ENCODE measurements at regions not wholly inside any gene's neighbourhood (a gene's known extent, or its start where the extent isn't known, plus 50 kb on each side); places are given as distances from the start of the nearest gene placed in this dataset.

DNA sequence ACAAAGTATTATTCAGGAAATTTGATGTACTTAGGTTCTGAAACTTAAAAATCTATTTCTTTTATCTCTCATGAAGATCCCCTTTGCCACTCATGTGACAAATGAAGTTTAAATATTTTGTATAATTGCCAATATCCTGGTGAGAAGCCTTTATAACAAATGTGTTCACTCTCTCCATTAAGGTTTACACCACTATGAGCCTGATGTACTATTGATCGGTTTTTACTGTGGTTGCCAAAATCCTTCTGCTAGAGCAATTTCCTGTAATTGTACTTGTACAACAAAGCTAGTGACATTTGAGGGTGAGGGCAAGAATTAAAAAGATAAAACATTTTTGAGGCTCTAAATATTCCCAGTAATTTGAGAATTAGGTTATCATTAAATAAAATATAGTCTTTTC, 222.3 kb upstream of the CDH19 start:
- DNase-seq = no peak

- DNase-seq = no peak
These were observed 221.5 kb upstream of the CDH19 start for GRCh38 chr18:66825347-66825746.

GRCh38 chr18:66819235-66819634, 215.3 kb upstream of the CDH19 start:
- DNase-seq = peak; percentile 5

DNA sequence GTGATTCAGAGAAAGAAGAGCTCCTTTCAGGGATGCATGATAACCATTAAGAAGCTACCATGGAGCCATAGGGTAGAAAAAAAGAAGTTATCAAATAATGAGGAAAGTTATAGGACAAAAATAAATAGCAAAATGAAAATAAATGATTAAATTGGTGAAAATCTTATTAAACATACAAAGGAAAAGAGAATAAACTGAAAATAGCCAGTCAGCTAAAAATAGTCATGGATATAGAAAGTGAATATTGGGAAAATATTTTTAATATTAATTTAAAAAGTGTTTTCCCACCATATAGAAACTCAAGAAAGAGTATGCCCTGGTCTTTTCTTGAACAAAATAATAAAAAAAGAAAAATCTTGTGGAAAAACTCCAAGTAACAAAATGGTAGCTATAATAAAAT, 209.2 kb upstream of the CDH19 start:
- DNase-seq = no peak

DNA sequence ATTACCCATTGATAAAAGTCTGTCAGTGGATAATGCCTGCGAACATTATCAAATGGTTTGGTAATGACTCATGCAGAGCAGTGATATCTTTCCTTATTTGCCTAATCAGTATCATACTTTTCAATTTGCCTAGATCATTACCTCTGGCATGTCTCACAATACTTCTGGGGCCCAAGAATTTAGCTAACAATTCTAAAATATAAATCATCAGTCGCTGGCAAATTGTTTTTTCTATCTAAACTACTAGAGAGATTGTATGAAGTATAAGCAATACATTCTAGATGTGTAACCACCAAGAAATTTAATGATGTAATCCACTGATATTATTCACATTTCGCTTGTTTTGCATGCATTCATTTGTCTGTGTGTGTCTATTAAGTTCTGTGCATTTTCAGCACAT, 191.2 kb upstream of the CDH19 start:
- no peak for DNase-seq

GRCh38 chr18:66792466-66792865, 188.6 kb upstream of the CDH19 start:
- no peak for DNase-seq

GRCh38 chr18:66780609-66781008, 176.7 kb upstream of the CDH19 start:
- DNase-seq = no peak

DNA sequence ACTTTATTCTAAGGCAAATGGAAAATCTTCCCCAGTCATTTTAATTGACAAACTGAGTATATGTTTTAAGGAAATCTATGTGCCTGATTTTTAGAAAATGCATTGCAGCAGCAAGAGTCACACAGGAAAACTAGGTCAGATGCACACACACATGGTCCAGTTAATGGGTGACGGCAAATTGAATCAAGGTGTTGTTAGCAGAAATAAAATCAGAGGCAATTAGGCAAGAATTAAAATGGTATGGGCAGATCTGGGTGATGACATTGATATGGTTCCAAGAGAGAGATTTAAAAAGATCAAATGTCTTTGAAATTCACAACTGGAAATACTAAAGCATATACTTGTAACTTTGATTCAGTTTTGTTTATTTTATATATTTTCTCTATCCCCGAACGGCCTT, 174.2 kb upstream of the CDH19 start:
- no peak for DNase-seq

DNA sequence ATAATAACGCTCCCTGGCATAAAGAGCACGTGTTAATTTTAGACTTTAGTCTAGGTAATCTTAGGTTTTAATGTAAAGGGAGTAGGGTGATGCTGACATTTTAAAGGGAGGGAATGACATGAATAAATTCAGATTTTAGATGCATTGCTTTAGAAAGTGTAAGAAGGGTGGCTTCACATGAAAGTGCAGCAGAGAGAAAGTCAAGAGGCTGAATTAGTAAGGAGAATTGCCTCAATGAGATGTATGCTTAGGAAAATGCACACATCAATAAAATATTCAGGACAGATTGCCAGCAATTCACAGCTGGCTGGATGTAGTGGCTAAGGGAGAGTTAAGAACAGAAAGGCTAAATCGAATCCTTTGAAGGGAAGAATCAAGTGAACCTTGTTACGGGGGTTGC, 165.5 kb upstream of the CDH19 start:
- DNase-seq = peak; percentile 8

DNA sequence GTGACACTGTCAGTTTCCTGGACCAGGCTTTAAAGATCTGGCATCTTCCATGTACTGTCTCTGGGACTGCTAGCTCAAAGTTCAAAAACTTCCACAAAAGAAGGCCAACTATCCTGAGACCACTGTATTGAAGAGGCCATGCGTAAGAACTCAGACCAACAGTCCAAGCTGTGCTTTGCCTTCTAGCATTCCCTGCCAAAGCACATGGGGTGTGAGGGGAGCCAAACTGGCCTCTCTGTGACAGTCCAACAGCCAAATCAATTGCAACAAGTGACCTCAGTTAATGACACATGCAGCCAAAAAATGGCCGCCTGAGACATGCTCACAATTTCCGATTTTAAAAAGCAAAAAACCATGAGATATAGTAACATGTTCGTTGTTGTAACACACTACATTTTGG, 160.3 kb upstream of the CDH19 start:
- DNase-seq = no peak

GRCh38 chr18:66761166-66761565, 157.3 kb upstream of the CDH19 start:
- DNase-seq = no peak

- no peak for DNase-seq
These were observed 156.7 kb upstream of the CDH19 start for GRCh38 chr18:66760559-66760958.

DNA sequence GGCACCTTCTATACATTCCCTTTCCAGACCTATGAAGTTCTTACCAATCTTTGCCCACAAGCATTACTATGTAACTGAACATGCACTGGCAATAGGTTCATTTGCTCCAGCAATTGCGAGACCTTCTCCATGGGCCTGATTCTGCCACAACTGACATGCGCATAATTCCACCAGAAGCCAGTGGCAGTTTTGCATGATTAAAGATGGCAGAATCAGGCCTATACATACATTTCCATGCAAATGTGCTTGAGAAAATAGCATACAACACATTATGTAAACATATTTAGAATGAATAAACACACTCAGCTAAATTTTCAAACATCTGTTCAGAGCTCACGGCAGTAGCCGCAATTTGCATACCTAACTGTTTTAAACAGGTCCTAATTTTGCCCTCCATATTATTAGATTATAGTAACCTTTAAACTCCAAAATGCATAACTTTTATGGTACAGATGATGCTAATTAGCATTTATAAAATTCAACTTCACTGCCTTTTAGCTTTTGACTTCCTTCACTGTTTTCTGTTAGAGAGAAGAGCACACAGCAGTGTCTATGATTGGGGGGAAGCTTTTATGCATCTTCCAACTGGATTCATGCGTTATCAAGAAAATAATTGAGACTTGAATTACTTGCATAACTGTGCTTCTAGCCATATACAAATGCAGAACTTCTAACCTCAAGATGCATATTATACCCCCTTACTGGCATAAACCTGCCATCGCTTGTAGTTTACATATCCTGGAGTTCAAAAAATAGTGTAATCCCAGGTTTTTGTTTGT, 155.3 kb upstream of the CDH19 start:
- no peak for DNase-seq

- DNase-seq = no peak
These were observed 154.1 kb upstream of the CDH19 start for GRCh38 chr18:66757946-66758345.

DNA sequence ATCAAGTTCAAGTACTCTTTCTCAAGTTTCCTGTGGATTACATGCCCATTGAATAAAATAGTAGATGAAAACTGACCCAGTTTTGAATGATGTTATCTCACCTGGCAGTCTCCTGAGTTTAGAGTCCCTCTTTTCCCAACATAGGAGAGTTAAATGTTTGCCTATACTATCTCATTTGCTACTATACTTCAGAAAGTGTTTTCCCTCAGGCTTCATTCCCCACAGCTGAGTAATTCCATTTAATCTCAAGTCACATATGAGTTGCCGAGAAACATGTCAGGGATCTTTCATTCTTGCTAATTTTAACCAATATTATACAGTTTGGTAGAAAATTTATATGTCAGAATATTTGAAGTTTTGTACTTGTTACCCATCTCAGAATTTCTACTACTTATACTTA, 150.4 kb upstream of the CDH19 start:
- no peak for DNase-seq

GRCh38 chr18:66752733-66753132, 148.8 kb upstream of the CDH19 start:
- DNase-seq = peak; percentile 26

- peak; percentile 41 for DNase-seq
These were observed 145.7 kb upstream of the CDH19 start for GRCh38 chr18:66749481-66750035.

DNA sequence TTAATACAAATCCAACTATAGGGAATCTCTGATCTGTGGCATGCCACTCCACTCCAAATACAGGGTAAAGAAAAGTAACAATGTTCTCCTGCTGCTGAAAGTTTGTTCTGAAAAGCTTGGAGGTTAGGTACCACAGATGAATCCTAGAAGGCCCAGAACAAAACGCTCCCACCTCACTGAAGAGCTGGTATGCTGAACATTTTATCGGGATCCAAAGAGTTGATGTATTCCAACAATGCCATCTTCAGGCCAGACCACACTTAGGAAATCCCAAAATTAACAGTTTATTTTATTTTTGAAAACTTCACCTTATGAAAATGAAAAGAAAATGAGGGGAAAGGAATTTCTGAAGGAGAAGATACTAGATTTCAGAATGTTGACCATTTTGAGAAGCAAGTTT, 145.1 kb upstream of the CDH19 start:
- peak; percentile 36 for DNase-seq

GRCh38 chr18:66742832-66743231, 138.9 kb upstream of the CDH19 start:
- no peak for DNase-seq

DNA sequence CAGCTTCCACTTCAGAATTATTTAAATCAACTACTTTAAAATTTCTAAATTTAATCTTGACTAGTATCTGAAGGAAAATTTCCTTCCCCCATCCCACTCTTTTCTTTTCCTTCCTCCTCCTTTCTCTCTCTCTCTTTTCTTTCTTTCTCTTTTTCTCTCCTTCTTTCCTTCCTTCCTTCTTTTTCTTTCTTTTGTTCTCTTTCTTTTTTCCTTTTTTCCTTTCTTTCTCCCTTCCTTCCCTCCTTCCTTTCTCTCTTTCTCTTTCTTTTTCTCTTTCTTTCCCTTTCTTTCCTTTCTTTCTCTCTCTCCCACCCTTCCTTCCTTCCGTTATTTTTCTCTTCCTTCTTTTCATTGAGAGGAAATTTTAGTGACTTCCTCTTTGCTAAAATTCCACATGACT, 132.0 kb upstream of the CDH19 start:
- DNase-seq = no peak

DNA sequence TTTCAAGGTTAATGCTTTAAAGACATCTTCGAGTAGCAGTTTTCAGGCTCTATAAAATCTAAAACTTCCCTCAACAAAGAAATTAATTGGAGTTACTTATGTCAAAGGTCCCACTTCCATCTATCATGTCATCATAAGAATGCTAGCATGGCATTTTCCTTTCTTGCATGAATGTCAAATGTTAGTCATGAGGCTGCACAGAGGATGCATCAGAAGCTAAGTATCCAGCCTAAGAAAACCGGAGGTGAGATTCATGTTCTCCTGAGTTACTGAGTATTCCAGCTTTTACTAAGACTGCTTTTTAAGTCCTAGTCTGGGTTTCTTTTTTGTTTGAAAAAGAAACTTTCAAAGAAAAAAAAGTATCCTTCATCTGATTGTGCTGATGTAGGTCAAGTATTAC, 130.6 kb upstream of the CDH19 start:
- no peak for DNase-seq

DNA sequence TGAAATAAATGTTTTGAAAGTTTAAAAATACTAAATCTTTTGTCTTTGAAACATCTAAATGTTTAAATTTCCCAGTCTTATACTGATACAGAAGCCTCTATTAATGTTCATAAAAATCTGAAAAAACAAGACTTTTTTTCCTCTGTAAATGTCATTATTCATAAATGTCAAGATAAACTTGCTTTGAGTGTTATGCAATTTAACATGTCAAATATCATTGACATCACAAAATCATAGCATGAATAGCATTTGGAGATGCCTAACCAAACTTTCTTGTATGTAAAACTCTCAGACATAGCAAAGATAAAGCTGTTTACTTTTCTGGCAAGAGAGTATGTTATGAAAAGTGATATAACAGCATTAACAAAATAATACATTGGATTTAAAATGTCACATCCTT, 128.0 kb upstream of the CDH19 start:
- no peak for DNase-seq

- DNase-seq = no peak
These were observed 125.8 kb upstream of the CDH19 start for GRCh38 chr18:66729442-66730239.

DNA sequence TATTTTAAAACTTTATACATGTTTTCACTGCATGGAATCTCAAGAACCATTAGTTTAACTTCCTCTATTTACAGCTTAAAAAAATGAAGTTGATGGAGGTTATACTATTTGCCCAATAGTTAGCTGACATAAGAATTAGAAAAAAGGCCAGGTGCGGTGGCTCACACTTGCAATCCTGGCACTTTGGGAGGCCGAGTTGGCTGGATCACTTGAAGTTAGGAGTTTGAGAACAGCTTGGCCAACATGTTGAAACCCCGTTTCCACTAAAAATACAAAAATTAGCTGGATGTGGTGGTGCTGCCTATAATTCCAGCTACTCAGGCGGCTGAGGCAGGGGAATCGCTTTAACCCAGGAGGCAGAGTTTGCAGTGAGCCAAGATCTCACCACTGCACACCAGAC, 125.1 kb upstream of the CDH19 start:
- no peak for DNase-seq
